ENCODE measurements at regions not wholly inside any gene's neighbourhood (a gene's known extent, or its start where the extent isn't known, plus 50 kb on each side); places are given as distances from the start of the nearest gene placed in this dataset.
A peak's percentile ranks its signal among the peaks of the same experiment; 100 is the strongest.

- TF ChIP-seq, protein P1, sequence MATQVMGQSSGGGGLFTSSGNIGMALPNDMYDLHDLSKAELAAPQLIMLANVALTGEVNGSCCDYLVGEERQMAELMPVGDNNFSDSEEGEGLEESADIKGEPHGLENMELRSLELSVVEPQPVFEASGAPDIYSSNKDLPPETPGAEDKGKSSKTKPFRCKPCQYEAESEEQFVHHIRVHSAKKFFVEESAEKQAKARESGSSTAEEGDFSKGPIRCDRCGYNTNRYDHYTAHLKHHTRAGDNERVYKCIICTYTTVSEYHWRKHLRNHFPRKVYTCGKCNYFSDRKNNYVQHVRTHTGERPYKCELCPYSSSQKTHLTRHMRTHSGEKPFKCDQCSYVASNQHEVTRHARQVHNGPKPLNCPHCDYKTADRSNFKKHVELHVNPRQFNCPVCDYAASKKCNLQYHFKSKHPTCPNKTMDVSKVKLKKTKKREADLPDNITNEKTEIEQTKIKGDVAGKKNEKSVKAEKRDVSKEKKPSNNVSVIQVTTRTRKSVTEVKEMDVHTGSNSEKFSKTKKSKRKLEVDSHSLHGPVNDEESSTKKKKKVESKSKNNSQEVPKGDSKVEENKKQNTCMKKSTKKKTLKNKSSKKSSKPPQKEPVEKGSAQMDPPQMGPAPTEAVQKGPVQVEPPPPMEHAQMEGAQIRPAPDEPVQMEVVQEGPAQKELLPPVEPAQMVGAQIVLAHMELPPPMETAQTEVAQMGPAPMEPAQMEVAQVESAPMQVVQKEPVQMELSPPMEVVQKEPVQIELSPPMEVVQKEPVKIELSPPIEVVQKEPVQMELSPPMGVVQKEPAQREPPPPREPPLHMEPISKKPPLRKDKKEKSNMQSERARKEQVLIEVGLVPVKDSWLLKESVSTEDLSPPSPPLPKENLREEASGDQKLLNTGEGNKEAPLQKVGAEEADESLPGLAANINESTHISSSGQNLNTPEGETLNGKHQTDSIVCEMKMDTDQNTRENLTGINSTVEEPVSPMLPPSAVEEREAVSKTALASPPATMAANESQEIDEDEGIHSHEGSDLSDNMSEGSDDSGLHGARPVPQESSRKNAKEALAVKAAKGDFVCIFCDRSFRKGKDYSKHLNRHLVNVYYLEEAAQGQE (IDR thresholded peaks at IDR 0.05; ENCODE audit: low read depth, low read length), result no peak
- no peak for TF ChIP-seq RCOR1 (conservative IDR thresholded peaks at IDR 0.05; ENCODE audit: low read depth, low read length)
- TF ChIP-seq MYC (IDR thresholded peaks at IDR 0.05; ENCODE audit: insufficient read depth, insufficient read length, insufficient replicate concordance, low read length, severe bottlenecking), result no peak
- TF ChIP-seq KDM1A (IDR thresholded peaks at IDR 0.05; ENCODE audit: borderline replicate concordance), result no peak
- no peak for TF ChIP-seq HDAC6 (IDR thresholded peaks at IDR 0.05; ENCODE audit: unreplicated experiment)
- TF ChIP-seq CHD4 (IDR thresholded peaks at IDR 0.05), result no peak
- TF ChIP-seq TCF12 (IDR thresholded peaks at IDR 0.05; ENCODE audit: low read depth, low read length), result 0 out of 2 replicates have a peak, but pooled peaks have one; percentile 13
- 0 out of 4 replicates have a peak, but pooled peaks of 1 of the 2 experiments have one; percentile 11 for TF ChIP-seq BHLHE40 (IDR thresholded peaks at IDR 0.05; ENCODE audit: borderline replicate concordance in 1 of 2, low read depth in 2 of 2, low read length in 1 of 2)
- no peak for TF ChIP-seq ETV6 (conservative IDR thresholded peaks at IDR 0.05 in 1 of 2, IDR thresholded peaks at IDR 0.05 in 1 of 2; ENCODE audit: borderline replicate concordance in 1 of 2, low read depth in 1 of 2)
- peak; percentile 66; the same call in 1 of the 2 replicates for TF ChIP-seq PAX5 (IDR thresholded peaks at IDR 0.05; ENCODE audit: borderline replicate concordance, low read depth, low read length)
- TF ChIP-seq, protein P2, sequence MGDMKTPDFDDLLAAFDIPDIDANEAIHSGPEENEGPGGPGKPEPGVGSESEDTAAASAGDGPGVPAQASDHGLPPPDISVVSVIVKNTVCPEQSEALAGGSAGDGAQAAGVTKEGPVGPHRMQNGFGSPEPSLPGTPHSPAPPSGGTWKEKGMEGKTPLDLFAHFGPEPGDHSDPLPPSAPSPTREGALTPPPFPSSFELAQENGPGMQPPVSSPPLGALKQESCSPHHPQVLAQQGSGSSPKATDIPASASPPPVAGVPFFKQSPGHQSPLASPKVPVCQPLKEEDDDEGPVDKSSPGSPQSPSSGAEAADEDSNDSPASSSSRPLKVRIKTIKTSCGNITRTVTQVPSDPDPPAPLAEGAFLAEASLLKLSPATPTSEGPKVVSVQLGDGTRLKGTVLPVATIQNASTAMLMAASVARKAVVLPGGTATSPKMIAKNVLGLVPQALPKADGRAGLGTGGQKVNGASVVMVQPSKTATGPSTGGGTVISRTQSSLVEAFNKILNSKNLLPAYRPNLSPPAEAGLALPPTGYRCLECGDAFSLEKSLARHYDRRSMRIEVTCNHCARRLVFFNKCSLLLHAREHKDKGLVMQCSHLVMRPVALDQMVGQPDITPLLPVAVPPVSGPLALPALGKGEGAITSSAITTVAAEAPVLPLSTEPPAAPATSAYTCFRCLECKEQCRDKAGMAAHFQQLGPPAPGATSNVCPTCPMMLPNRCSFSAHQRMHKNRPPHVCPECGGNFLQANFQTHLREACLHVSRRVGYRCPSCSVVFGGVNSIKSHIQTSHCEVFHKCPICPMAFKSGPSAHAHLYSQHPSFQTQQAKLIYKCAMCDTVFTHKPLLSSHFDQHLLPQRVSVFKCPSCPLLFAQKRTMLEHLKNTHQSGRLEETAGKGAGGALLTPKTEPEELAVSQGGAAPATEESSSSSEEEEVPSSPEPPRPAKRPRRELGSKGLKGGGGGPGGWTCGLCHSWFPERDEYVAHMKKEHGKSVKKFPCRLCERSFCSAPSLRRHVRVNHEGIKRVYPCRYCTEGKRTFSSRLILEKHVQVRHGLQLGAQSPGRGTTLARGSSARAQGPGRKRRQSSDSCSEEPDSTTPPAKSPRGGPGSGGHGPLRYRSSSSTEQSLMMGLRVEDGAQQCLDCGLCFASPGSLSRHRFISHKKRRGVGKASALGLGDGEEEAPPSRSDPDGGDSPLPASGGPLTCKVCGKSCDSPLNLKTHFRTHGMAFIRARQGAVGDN (IDR thresholded peaks at IDR 0.05), result no peak
- no peak for TF ChIP-seq SMARCA5 (IDR thresholded peaks at IDR 0.05)
- TF ChIP-seq, protein P3, sequence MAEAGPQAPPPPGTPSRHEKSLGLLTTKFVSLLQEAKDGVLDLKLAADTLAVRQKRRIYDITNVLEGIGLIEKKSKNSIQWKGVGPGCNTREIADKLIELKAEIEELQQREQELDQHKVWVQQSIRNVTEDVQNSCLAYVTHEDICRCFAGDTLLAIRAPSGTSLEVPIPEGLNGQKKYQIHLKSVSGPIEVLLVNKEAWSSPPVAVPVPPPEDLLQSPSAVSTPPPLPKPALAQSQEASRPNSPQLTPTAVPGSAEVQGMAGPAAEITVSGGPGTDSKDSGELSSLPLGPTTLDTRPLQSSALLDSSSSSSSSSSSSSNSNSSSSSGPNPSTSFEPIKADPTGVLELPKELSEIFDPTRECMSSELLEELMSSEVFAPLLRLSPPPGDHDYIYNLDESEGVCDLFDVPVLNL (IDR thresholded peaks at IDR 0.05; ENCODE audit: low read depth, low read length), result no peak
- TF ChIP-seq, protein P4, sequence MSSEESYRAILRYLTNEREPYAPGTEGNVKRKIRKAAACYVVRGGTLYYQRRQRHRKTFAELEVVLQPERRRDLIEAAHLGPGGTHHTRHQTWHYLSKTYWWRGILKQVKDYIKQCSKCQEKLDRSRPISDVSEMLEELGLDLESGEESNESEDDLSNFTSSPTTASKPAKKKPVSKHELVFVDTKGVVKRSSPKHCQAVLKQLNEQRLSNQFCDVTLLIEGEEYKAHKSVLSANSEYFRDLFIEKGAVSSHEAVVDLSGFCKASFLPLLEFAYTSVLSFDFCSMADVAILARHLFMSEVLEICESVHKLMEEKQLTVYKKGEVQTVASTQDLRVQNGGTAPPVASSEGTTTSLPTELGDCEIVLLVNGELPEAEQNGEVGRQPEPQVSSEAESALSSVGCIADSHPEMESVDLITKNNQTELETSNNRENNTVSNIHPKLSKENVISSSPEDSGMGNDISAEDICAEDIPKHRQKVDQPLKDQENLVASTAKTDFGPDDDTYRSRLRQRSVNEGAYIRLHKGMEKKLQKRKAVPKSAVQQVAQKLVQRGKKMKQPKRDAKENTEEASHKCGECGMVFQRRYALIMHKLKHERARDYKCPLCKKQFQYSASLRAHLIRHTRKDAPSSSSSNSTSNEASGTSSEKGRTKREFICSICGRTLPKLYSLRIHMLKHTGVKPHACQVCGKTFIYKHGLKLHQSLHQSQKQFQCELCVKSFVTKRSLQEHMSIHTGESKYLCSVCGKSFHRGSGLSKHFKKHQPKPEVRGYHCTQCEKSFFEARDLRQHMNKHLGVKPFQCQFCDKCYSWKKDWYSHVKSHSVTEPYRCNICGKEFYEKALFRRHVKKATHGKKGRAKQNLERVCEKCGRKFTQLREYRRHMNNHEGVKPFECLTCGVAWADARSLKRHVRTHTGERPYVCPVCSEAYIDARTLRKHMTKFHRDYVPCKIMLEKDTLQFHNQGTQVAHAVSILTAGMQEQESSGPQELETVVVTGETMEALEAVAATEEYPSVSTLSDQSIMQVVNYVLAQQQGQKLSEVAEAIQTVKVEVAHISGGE (CRISPR knock-in tag; IDR thresholded peaks at IDR 0.05), result no peak
- TF ChIP-seq LARP7 (IDR thresholded peaks at IDR 0.05), result no peak
- no peak for TF ChIP-seq ELK1 (IDR thresholded peaks at IDR 0.05; ENCODE audit: low read depth, low read length)
- TF ChIP-seq TAF1 (IDR thresholded peaks at IDR 0.05; ENCODE audit: borderline replicate concordance, low read depth, low read length), result no peak
These were observed 489.9 kb downstream of the SHISA9 start (continued) for GRCh38 chr16:13391337-13391736.
